ENCODE measurements at regions not wholly inside any gene's neighbourhood (a gene's known extent, or its start where the extent isn't known, plus 50 kb on each side); places are given as distances from the start of the nearest gene placed in this dataset.
"Not testable (repeated sequence)": the region's sequence is repeated elsewhere in the genome, so short reads cannot be mapped to it uniquely, and the experiment has no call there.

DNA sequence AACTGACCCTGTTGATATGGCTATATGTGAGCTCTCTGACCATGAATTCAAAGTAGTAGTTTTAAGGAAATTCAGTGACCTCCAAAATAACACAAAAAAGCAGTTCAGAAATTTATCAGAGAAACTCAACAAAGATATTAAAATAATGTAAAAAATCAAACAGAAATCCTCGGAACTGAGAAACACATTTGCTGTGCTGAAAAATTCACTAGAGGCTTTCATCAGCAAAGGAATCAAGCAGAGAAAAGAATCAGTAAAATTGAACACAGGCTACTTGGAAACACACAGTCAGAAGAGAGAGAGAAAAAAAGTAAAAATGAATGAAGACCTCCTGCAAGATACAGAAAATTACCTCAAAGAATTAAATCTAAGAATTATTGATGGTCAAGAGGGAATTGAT is 417.2 kb downstream of the TMEM232 start:
- ATAC-seq (no peak), DNase-seq (no peak)
- intact Hi-C loops (cut with micrococcal nuclease) = no loop called here
- CTCF ChIA-PET = no interaction called here
- H3K9me3 Mint-ChIP-seq = peaks cover 0 to 44% (median 16%) of the 10 kb centered on the region in 11 donors
- no peaks in the 10 kb centered on the region for H3K9me3 ChIP-seq (ENCODE audit: control insufficient read depth in 2 of 3, low read length in 3 of 3)
- no peaks in the 10 kb centered on the region for H3K4me1 ChIP-seq (ENCODE audit: control insufficient read depth in 2 of 2, insufficient read depth in 2 of 2, low read length in 2 of 2)
- no peak overlapping the region for H3K27ac ChIP-seq (ENCODE audit: low read depth, low read length)
- no peaks in the 10 kb centered on the region for H3K36me3 ChIP-seq (ENCODE audit: control insufficient read depth in 2 of 3, insufficient read depth in 3 of 3, low read length in 3 of 3)
- peaks cover 2 to 24% (median 10%) of the 10 kb centered on the region in 5 donors for H3K27me3 Mint-ChIP-seq
- POLR2A ChIA-PET = no interaction called here
- no peaks in the 10 kb centered on the region for H3K27me3 ChIP-seq (ENCODE audit: control insufficient read depth in 2 of 2, insufficient read depth in 2 of 2, low read length in 2 of 2)
- peaks cover 0 to 20% (median 8%) of the 10 kb centered on the region in 5 donors for H3K36me3 Mint-ChIP-seq
- no peak overlapping the region for H3K27ac Mint-ChIP-seq
- H3K4me3 ChIP-seq (ENCODE audit: low read length) = no peak overlapping the region
- H3K4me3 Mint-ChIP-seq = no peak overlapping the region
- no peaks in the 10 kb centered on the region for H3K4me1 Mint-ChIP-seq

DNA sequence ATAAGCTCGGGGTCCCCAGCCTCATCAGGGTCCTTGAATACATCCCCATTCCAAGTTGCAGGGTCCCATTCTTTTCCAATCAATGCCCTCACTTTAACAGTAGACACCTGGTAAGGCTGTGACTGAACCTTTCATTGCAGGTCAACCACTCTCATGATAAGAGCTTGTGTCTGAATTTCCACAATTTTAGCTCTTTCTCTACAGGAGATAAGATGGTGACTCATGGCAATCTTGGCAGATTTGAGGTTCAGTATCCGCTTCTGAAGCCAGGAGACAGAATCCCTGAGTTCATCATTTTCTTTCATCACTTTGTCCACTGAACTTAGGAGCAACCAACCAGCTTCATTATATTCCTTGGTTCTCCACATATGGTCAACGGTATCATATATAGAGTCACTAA is 409.9 kb downstream of the TMEM232 start:
- H3K4me1 Mint-ChIP-seq; ATAC-seq; H3K27me3 ChIP-seq (ENCODE audit: control insufficient read depth in 2 of 2, insufficient read depth in 2 of 2, low read length in 2 of 2); CTCF ChIA-PET; DNase-seq; H3K27ac ChIP-seq (ENCODE audit: low read depth, low read length); H3K27ac Mint-ChIP-seq; H3K27me3 Mint-ChIP-seq; H3K4me1 ChIP-seq (ENCODE audit: control insufficient read depth in 2 of 2, insufficient read depth in 2 of 2, low read length in 2 of 2); intact Hi-C loops (cut with micrococcal nuclease); H3K36me3 ChIP-seq (ENCODE audit: control insufficient read depth in 2 of 3, insufficient read depth in 3 of 3, low read length in 3 of 3); H3K4me3 ChIP-seq (ENCODE audit: low read length); H3K36me3 Mint-ChIP-seq; H3K4me3 Mint-ChIP-seq; H3K9me3 ChIP-seq (ENCODE audit: control insufficient read depth in 2 of 3, low read length in 3 of 3); POLR2A ChIA-PET: not testable (repeated sequence)
- H3K9me3 Mint-ChIP-seq = peaks cover 0 to 11% (median 0%) of the 10 kb centered on the region in 11 donors

DNA sequence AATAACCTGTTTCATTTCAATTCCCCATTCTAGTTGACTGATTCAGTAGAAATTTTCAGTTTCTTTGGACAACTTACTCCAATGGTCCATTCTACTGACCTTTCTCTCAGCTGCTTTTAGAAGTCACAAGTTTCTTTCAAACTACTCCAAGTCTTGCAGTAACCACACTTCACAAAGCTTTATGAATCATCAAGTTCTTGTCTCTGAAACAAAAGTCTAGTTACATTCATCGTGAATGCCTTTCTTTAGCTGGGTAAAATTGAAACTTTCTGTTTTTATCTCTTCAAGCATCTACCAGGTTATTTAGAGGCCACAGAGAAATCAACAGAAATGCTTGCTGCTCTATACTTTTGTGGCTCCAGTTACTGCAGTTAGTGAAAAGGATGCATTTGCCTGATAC is 405.4 kb downstream of the TMEM232 start:
- CTCF ChIA-PET = no interaction called here
- no peak overlapping the region for H3K4me3 Mint-ChIP-seq
- no peaks in the 10 kb centered on the region for H3K36me3 ChIP-seq (ENCODE audit: control insufficient read depth in 2 of 3, insufficient read depth in 3 of 3, low read length in 3 of 3)
- DNase-seq (no peak), ATAC-seq (no peak)
- POLR2A ChIA-PET = no interaction called here
- H3K27ac ChIP-seq (ENCODE audit: low read depth, low read length) = no peak overlapping the region
- intact Hi-C loops (cut with micrococcal nuclease) = no loop called here
- H3K9me3 Mint-ChIP-seq = peaks cover 0 to 5% (median 0%) of the 10 kb centered on the region in 11 donors
- H3K4me1 ChIP-seq (ENCODE audit: control insufficient read depth in 2 of 2, insufficient read depth in 2 of 2, low read length in 2 of 2) = no peaks in the 10 kb centered on the region
- no peak overlapping the region for H3K4me3 ChIP-seq (ENCODE audit: low read length)
- no peaks in the 10 kb centered on the region for H3K27me3 Mint-ChIP-seq
- H3K9me3 ChIP-seq (ENCODE audit: control insufficient read depth in 2 of 3, low read length in 3 of 3) = no peaks in the 10 kb centered on the region
- peaks cover 0 to 4% (median 0%) of the 10 kb centered on the region in 7 donors for H3K4me1 Mint-ChIP-seq
- no peak overlapping the region for H3K27ac Mint-ChIP-seq
- H3K36me3 Mint-ChIP-seq = no peaks in the 10 kb centered on the region
- H3K27me3 ChIP-seq (ENCODE audit: control insufficient read depth in 2 of 2, insufficient read depth in 2 of 2, low read length in 2 of 2) = no peaks in the 10 kb centered on the region

- Histone ChIP-seq H3K27ac (ENCODE audit: low read depth, low read length) (no peak overlapping the region), H3K36me3 (ENCODE audit: control insufficient read depth in 2 of 3, insufficient read depth in 3 of 3, low read length in 3 of 3) (no peaks in the 10 kb centered on the region), H3K27me3 (ENCODE audit: control insufficient read depth in 2 of 2, insufficient read depth in 2 of 2, low read length in 2 of 2) (no peaks in the 10 kb centered on the region), H3K4me3 (ENCODE audit: low read length) (no peak overlapping the region), H3K9me3 (ENCODE audit: control insufficient read depth in 2 of 3, low read length in 3 of 3) (no peaks in the 10 kb centered on the region), H3K4me1 (ENCODE audit: control insufficient read depth in 2 of 2, insufficient read depth in 2 of 2, low read length in 2 of 2) (no peaks in the 10 kb centered on the region)
- H3K9me3 Mint-ChIP-seq = no peaks in the 10 kb centered on the region
- peaks cover 0 to 4% (median 0%) of the 10 kb centered on the region in 7 donors for H3K4me1 Mint-ChIP-seq
- ChIA-PET CTCF (no interaction called here), POLR2A (no interaction called here)
- no peaks in the 10 kb centered on the region for H3K27me3 Mint-ChIP-seq
- ATAC-seq (no peak), DNase-seq (no peak)
- intact Hi-C loops (cut with micrococcal nuclease) = no loop called here
- H3K36me3 Mint-ChIP-seq = no peaks in the 10 kb centered on the region
- H3K27ac Mint-ChIP-seq = peak overlapping the region in 1 of 9 donors; percentile 59
- no peak overlapping the region for H3K4me3 Mint-ChIP-seq
Measured at GRCh38 chr5:110323357-110323756, 403.1 kb downstream of the TMEM232 start.

GRCh38 chr5:110323832-110324231 is 402.6 kb downstream of the TMEM232 start:
- H3K27me3 ChIP-seq (ENCODE audit: control insufficient read depth in 2 of 2, insufficient read depth in 2 of 2, low read length in 2 of 2) = no peaks in the 10 kb centered on the region
- no peak overlapping the region for H3K4me3 ChIP-seq (ENCODE audit: low read length)
- DNase-seq (no peak), ATAC-seq (no peak)
- no peaks in the 10 kb centered on the region for H3K9me3 ChIP-seq (ENCODE audit: control insufficient read depth in 2 of 3, low read length in 3 of 3)
- no peaks in the 10 kb centered on the region for H3K36me3 ChIP-seq (ENCODE audit: control insufficient read depth in 2 of 3, insufficient read depth in 3 of 3, low read length in 3 of 3)
- Mint-ChIP-seq H3K36me3 (peaks cover 0 to 1% (median 0%) of the 10 kb centered on the region in 5 donors), H3K27me3 (no peaks in the 10 kb centered on the region), H3K9me3 (no peaks in the 10 kb centered on the region), H3K4me3 (no peak overlapping the region), H3K4me1 (peaks cover 0 to 4% (median 0%) of the 10 kb centered on the region in 7 donors), H3K27ac (no peak overlapping the region)
- no peaks in the 10 kb centered on the region for H3K4me1 ChIP-seq (ENCODE audit: control insufficient read depth in 2 of 2, insufficient read depth in 2 of 2, low read length in 2 of 2)
- intact Hi-C loops (cut with micrococcal nuclease) = no loop called here
- H3K27ac ChIP-seq (ENCODE audit: low read depth, low read length) = no peak overlapping the region
- ChIA-PET CTCF (no interaction called here), POLR2A (no interaction called here)

- CTCF ChIA-PET = no interaction called here
- H3K9me3 ChIP-seq (ENCODE audit: control insufficient read depth in 2 of 3, low read length in 3 of 3) = no peaks in the 10 kb centered on the region
- H3K36me3 ChIP-seq (ENCODE audit: control insufficient read depth in 2 of 3, insufficient read depth in 3 of 3, low read length in 3 of 3) = no peaks in the 10 kb centered on the region
- ATAC-seq (no peak), DNase-seq (no peak)
- H3K9me3 Mint-ChIP-seq = no peaks in the 10 kb centered on the region
- H3K4me3 ChIP-seq (ENCODE audit: low read length) = no peak overlapping the region
- POLR2A ChIA-PET = no interaction called here
- peaks cover 0 to 3% (median 0%) of the 10 kb centered on the region in 5 donors for H3K36me3 Mint-ChIP-seq
- no peak overlapping the region for H3K27ac ChIP-seq (ENCODE audit: low read depth, low read length)
- peaks cover 0 to 4% (median 0%) of the 10 kb centered on the region in 7 donors for H3K4me1 Mint-ChIP-seq
- intact Hi-C loops (cut with micrococcal nuclease) = no loop called here
- H3K4me3 Mint-ChIP-seq = no peak overlapping the region
- no peaks in the 10 kb centered on the region for H3K4me1 ChIP-seq (ENCODE audit: control insufficient read depth in 2 of 2, insufficient read depth in 2 of 2, low read length in 2 of 2)
- no peaks in the 10 kb centered on the region for H3K27me3 Mint-ChIP-seq
- H3K27ac Mint-ChIP-seq = no peak overlapping the region
- H3K27me3 ChIP-seq (ENCODE audit: control insufficient read depth in 2 of 2, insufficient read depth in 2 of 2, low read length in 2 of 2) = no peaks in the 10 kb centered on the region
Measured at GRCh38 chr5:110324876-110325275, 401.6 kb downstream of the TMEM232 start.

- Histone ChIP-seq H3K27ac (ENCODE audit: low read depth, low read length) (no peak overlapping the region), H3K4me1 (ENCODE audit: control insufficient read depth in 2 of 2, insufficient read depth in 2 of 2, low read length in 2 of 2) (no peaks in the 10 kb centered on the region), H3K4me3 (ENCODE audit: low read length) (no peak overlapping the region), H3K36me3 (ENCODE audit: control insufficient read depth in 2 of 3, insufficient read depth in 3 of 3, low read length in 3 of 3) (no peaks in the 10 kb centered on the region), H3K9me3 (ENCODE audit: control insufficient read depth in 2 of 3, low read length in 3 of 3) (no peaks in the 10 kb centered on the region), H3K27me3 (ENCODE audit: control insufficient read depth in 2 of 2, insufficient read depth in 2 of 2, low read length in 2 of 2) (no peaks in the 10 kb centered on the region)
- no peak overlapping the region for H3K4me3 Mint-ChIP-seq
- H3K36me3 Mint-ChIP-seq = peaks cover 0 to 3% (median 0%) of the 10 kb centered on the region in 5 donors
- POLR2A ChIA-PET = interaction anchor here (0.6 kb wide), 1 partner anchor 15 kb away, joined by 4 read pairs; no protein-coding TSS in a partner anchor
- ATAC-seq (no peak), DNase-seq (no peak)
- CTCF ChIA-PET = no interaction called here
- no peak overlapping the region for H3K27ac Mint-ChIP-seq
- no peaks in the 10 kb centered on the region for H3K4me1 Mint-ChIP-seq
- H3K9me3 Mint-ChIP-seq = no peaks in the 10 kb centered on the region
- peaks cover 0 to 3% (median 0%) of the 10 kb centered on the region in 5 donors for H3K27me3 Mint-ChIP-seq
- intact Hi-C loops (cut with micrococcal nuclease) = no loop called here
Measured at GRCh38 chr5:110329955-110330525, 396.4 kb downstream of the TMEM232 start.
